ENCODE measurements at regions not wholly inside any gene's neighbourhood (a gene's known extent, or its start where the extent isn't known, plus 50 kb on each side); places are given as distances from the start of the nearest gene placed in this dataset.

- Histone ChIP-seq H3K36me3 (ENCODE audit: control insufficient read depth in 2 of 4, insufficient read depth in 4 of 4, low read length in 3 of 4) (no peaks in the 10 kb centered on the region), H3K4me3 (ENCODE audit: extremely low read depth in 1 of 4, insufficient read depth in 2 of 4, low read depth in 3 of 4, low read length in 4 of 4) (no peak overlapping the region), H3K27me3 (replicated peaks in 1 of 4; ENCODE audit: control insufficient read depth in 3 of 4, extremely low read depth in 1 of 4, insufficient read depth in 3 of 4, low read length in 3 of 4) (no peaks in the 10 kb centered on the region), H3K23ac (ENCODE audit: insufficient read length) (no peak overlapping the region), H2AK5ac (ENCODE audit: low read depth, low read length) (no peak overlapping the region), H3K56ac (replicated peaks; ENCODE audit: insufficient read length, low read depth, low read length) (no peak overlapping the region), H3K9me3 (ENCODE audit: insufficient read depth in 2 of 2, low read depth in 1 of 2, low read length in 1 of 2) (no peaks in the 10 kb centered on the region), H4K91ac (replicated peaks; ENCODE audit: insufficient read length, low read length) (no peak overlapping the region), H3K9ac (replicated peaks in 1 of 4; ENCODE audit: extremely low read depth in 1 of 4, low read depth in 3 of 4, low read length in 3 of 4) (no peak overlapping the region), H2BK20ac (ENCODE audit: low read length) (no peak overlapping the region), H2AFZ (ENCODE audit: low read length) (peak overlapping the region; percentile 63; the same call in 1 of the 2 replicates), H3K79me1 (ENCODE audit: low read depth, low read length) (no peaks in the 10 kb centered on the region), H3K4me2 (ENCODE audit: insufficient read depth in 1 of 2, low read depth in 2 of 2, low read length in 2 of 2) (no peak overlapping the region), H4K5ac (ENCODE audit: insufficient read length, low read depth, low read length) (no peak overlapping the region), H2BK120ac (replicated peaks; ENCODE audit: low read depth, low read length) (no peak overlapping the region), H2BK5ac (ENCODE audit: low read depth, low read length) (no peak overlapping the region), H3K18ac (ENCODE audit: extremely low read depth, low read length) (no peak overlapping the region), H3K27ac (ENCODE audit: low read depth, low read length) (no peak overlapping the region), H3K14ac (ENCODE audit: insufficient read length) (no peak overlapping the region), H4K8ac (ENCODE audit: extremely low read depth, insufficient read depth, low read length) (no peak overlapping the region), H3K79me2 (ENCODE audit: control insufficient read depth in 1 of 2, insufficient read depth in 2 of 2, low read length in 2 of 2) (no peaks in the 10 kb centered on the region), H2BK12ac (ENCODE audit: low read depth, low read length) (no peak overlapping the region), H2BK15ac (ENCODE audit: low read length) (no peak overlapping the region), H3K23me2 (ENCODE audit: low read depth, low read length) (no peaks in the 10 kb centered on the region), H4K20me1 (replicated peaks in 1 of 2; ENCODE audit: control insufficient read depth in 1 of 2, insufficient read depth in 2 of 2, low read length in 2 of 2) (no peaks in the 10 kb centered on the region), H3K4me1 (replicated peaks in 1 of 4; ENCODE audit: control insufficient read depth in 3 of 4, insufficient read depth in 4 of 4, low read length in 3 of 4) (peaks cover 0 to 3% (median 0%) of the 10 kb centered on the region in 4 experiments; a peak in 1 of 7 replicates), H3K4ac (replicated peaks; ENCODE audit: insufficient read length, low read depth, low read length) (no peak overlapping the region)
- POLR2A ChIA-PET (ENCODE audit: partially characterized antibody) = no interaction called here
- TF ChIP-seq ATF3 (IDR thresholded peaks at IDR 0.05; ENCODE audit: insufficient read depth, low read depth, low read length) (no peak), SIN3A (conservative IDR thresholded peaks at IDR 0.05 in 1 of 2, IDR thresholded peaks at IDR 0.05 in 1 of 2; ENCODE audit: low read depth in 1 of 2, low read length in 2 of 2) (no peak), MAX (IDR thresholded peaks at IDR 0.05) (no peak), RNF2 (IDR thresholded peaks at IDR 0.05; ENCODE audit: borderline replicate concordance, low read depth, low read length, missing control alignments, poor library complexity, severe bottlenecking) (no peak), POLR2AphosphoS5 (IDR thresholded peaks at IDR 0.05; ENCODE audit: low read depth, low read length) (no peak), SP4 (IDR thresholded peaks at IDR 0.05; ENCODE audit: low read length) (no peak), E2F6 (IDR thresholded peaks at IDR 0.05) (no peak)
- 44% methylated on average over 3 of the region's 3 CpGs; no CpG with 5 or more reads in 1 of the 2 experiments for WGBS, 2 experiments (ENCODE audit: extremely low coverage in 1 of 2, insufficient coverage in 1 of 2, insufficient read length in 1 of 2, insufficient replicate concordance in 2 of 2, low coverage in 1 of 2, low lambda C conversion rate in 2 of 2, missing lambda C conversion rate in 1 of 2)
- FAIRE-seq (no peak), DNase-seq (ENCODE audit: low read depth in 1 of 2, low spot score in 2 of 2) (no peak)
- CTCF ChIA-PET (ENCODE audit: partially characterized antibody) = no interaction called here
Observed at GRCh38 chr5:63070001-63070400, 491.4 kb downstream of the LRRC70 start.

All from H1 (cell line).